Hematopoietic multipotent progenitor cell (in vitro differentiated cells): ENCODE measurements at regions not wholly inside any gene's neighbourhood (a gene's known extent, or its start where the extent isn't known, plus 50 kb on each side); places are given as distances from the start of the nearest gene placed in this dataset.

Source experiments
- DNase-seq, 3 donors: peaks; one replicate each; pipeline ENCODE4 v3.0.0-alpha.2; 2011 to 2015; ENCODE audit warnings: low read depth in 2 of 3, low spot score in 2 of 3

GRCh38 chr17:71398800-71399219 lies 722.0 kb upstream of the SOX9 start:
- no peak for DNase-seq

GRCh38 chr17:71399221-71399620 lies 721.6 kb upstream of the SOX9 start:
- no peak for DNase-seq

GRCh38 chr17:71399649-71400048 lies 721.2 kb upstream of the SOX9 start:
- no peak for DNase-seq

GRCh38 chr17:71402007-71402406 lies 718.8 kb upstream of the SOX9 start:
- DNase-seq = no peak

GRCh38 chr17:71402661-71403141 lies 718.1 kb upstream of the SOX9 start:
- no peak for DNase-seq

GRCh38 chr17:71405101-71405500 lies 715.7 kb upstream of the SOX9 start:
- DNase-seq = no peak

GRCh38 chr17:71407981-71408380 lies 712.8 kb upstream of the SOX9 start:
- DNase-seq = no peak

- no peak for DNase-seq
Measured at GRCh38 chr17:71409137-71409536, 711.7 kb upstream of the SOX9 start.

- no peak for DNase-seq
Measured at GRCh38 chr17:71409712-71410111, 711.1 kb upstream of the SOX9 start.

- DNase-seq = no peak
Measured at GRCh38 chr17:71412803-71413202, 708.0 kb upstream of the SOX9 start.

GRCh38 chr17:71413935-71414334 lies 706.9 kb upstream of the SOX9 start:
- DNase-seq = no peak

GRCh38 chr17:71417142-71417541 lies 703.7 kb upstream of the SOX9 start:
- no peak for DNase-seq

- DNase-seq = no peak
Measured at GRCh38 chr17:71422968-71423367, 697.9 kb upstream of the SOX9 start.

GRCh38 chr17:71423871-71424546 lies 696.8 kb upstream of the SOX9 start:
- no peak for DNase-seq

GRCh38 chr17:71427801-71428200 lies 693.0 kb upstream of the SOX9 start:
- no peak for DNase-seq

- no peak for DNase-seq
Measured at GRCh38 chr17:71428897-71429296, 691.9 kb upstream of the SOX9 start.

GRCh38 chr17:71430281-71430680 lies 690.5 kb upstream of the SOX9 start:
- no peak for DNase-seq

GRCh38 chr17:71431146-71431545 lies 689.7 kb upstream of the SOX9 start:
- no peak for DNase-seq

- DNase-seq = no peak
Measured at GRCh38 chr17:71432378-71433315, 688.2 kb upstream of the SOX9 start.

- DNase-seq = no peak
Measured at GRCh38 chr17:71434716-71435115, 686.1 kb upstream of the SOX9 start.

GRCh38 chr17:71436479-71436878 lies 684.3 kb upstream of the SOX9 start:
- DNase-seq = no peak

- no peak for DNase-seq
Measured at GRCh38 chr17:71437166-71437565, 683.7 kb upstream of the SOX9 start.
